Neural crest cell (in vitro differentiated cells): ENCODE measurements at regions not wholly inside any gene's neighbourhood (a gene's known extent, or its start where the extent isn't known, plus 50 kb on each side); places are given as distances from the start of the nearest gene placed in this dataset.
"Not testable (repeated sequence)": the region's sequence is repeated elsewhere in the genome, so short reads cannot be mapped to it uniquely, and the experiment has no call there.

Source experiments
- DNase-seq: peaks from one replicate; pipeline ENCODE4 v3.0.0; 2021; ENCODE audit warnings: low read depth, mixed read lengths, low spot score
- H3K27ac Mint-ChIP-seq: one replicate; pipeline ENCODE4 v1.8.0; 2021; ENCODE audit warnings: mild to moderate bottlenecking, mixed read lengths; ENCODE audit not compliant: unreplicated experiment
- H3K27me3 Mint-ChIP-seq: 2 replicates; pipeline ENCODE4 v1.8.0; 2021; ENCODE audit warnings: low read depth, mild to moderate bottlenecking, mixed read lengths
- H3K36me3 Mint-ChIP-seq: 2 replicates; pipeline ENCODE4 v1.8.0; 2021; ENCODE audit warnings: low read depth, mild to moderate bottlenecking, mixed read lengths
- H3K4me1 Mint-ChIP-seq: 2 replicates; pipeline ENCODE4 v1.8.0; 2021; ENCODE audit warnings: mixed read lengths
- H3K4me3 Mint-ChIP-seq: one replicate; pipeline ENCODE4 v1.8.0; 2021; ENCODE audit warnings: mild to moderate bottlenecking, mixed read lengths
- H3K9me3 Mint-ChIP-seq: 2 replicates; pipeline ENCODE4 v1.8.0; 2021; ENCODE audit warnings: mixed read lengths
- TF ChIP-seq, protein P1 (sequence below): fragments of 200-600 bp; sonication (generic); conservative IDR thresholded peaks from 2 replicates; pipeline ENCODE4 v1.5.0; 2021; ENCODE audit warnings: antibody characterized with exemption, mild to moderate bottlenecking

DNA sequence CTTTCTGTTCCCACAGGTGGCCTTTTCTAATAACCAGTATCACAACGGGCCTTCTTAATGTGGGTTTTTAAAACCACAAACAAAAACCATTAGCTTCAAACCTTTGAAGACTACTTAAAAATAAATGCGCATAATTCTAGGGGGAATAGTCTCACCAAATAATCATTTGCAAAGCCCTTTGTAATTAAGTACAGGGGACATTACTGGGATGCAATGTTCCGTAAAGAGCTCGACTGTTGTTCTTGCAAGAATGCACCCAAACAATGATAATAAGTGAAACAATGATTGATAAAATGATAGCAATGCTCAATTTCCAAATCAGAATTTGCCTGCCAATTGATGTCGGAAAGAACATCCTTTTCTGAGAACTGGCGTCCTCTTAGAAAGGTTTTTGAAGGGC is 589.1 kb upstream of the ADARB2 start:
- H3K4me1 Mint-ChIP-seq, result peaks cover 26% of the 10 kb centered on the region
- H3K36me3 Mint-ChIP-seq, result no peaks in the 10 kb centered on the region
- TF ChIP-seq, protein P1, sequence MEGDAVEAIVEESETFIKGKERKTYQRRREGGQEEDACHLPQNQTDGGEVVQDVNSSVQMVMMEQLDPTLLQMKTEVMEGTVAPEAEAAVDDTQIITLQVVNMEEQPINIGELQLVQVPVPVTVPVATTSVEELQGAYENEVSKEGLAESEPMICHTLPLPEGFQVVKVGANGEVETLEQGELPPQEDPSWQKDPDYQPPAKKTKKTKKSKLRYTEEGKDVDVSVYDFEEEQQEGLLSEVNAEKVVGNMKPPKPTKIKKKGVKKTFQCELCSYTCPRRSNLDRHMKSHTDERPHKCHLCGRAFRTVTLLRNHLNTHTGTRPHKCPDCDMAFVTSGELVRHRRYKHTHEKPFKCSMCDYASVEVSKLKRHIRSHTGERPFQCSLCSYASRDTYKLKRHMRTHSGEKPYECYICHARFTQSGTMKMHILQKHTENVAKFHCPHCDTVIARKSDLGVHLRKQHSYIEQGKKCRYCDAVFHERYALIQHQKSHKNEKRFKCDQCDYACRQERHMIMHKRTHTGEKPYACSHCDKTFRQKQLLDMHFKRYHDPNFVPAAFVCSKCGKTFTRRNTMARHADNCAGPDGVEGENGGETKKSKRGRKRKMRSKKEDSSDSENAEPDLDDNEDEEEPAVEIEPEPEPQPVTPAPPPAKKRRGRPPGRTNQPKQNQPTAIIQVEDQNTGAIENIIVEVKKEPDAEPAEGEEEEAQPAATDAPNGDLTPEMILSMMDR, result no peak
- H3K4me3 Mint-ChIP-seq, result no peak overlapping the region
- peaks cover 2% of the 10 kb centered on the region for H3K9me3 Mint-ChIP-seq
- no peak for DNase-seq
- no peaks in the 10 kb centered on the region for H3K27me3 Mint-ChIP-seq
- no peak overlapping the region for H3K27ac Mint-ChIP-seq

DNA sequence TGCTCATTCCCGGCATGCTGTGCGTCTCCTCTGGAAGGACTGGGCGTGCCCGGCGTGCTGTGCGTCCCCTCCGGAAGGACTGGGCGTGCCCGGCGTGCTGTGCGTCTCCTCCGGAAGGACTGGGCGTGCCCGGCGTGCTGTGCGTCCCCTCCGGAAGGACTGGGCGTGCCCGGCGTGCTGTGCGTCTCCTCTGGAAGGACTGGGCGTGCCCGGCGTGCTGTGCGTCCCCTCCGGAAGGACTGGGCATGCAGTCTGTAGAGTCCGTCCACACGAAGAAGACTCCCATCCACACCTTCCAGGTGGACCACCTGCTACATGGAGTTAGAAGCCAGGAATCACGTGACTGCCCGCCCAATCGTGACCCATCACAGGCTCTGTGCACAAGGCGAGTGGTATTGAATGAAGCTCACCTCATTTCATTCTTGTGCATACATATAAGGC is 577.7 kb upstream of the ADARB2 start:
- not testable (repeated sequence) for DNase-seq, H3K36me3 Mint-ChIP-seq, H3K27me3 Mint-ChIP-seq, H3K9me3 Mint-ChIP-seq, H3K4me3 Mint-ChIP-seq, H3K4me1 Mint-ChIP-seq, H3K27ac Mint-ChIP-seq

DNA sequence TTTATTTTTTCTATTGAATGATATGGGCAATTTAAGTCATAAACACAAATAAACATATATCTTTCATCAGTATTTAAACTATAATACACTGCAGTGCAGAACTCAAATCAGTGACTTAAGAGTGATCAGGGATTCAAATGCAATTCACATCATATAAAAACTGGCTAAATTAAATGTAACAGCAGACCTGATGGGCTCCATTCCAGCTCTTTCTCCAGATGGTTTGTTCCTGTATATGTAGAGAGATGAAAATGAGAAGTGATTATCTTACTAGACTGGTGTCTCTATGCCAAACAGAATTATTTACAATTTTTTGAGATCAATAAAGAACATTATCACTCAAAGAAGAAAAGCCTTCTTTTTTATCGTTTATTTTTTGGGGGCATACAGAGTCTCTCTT is 568.8 kb upstream of the ADARB2 start:
- TF ChIP-seq, protein P1, result no peak
- Mint-ChIP-seq H3K9me3 (peaks cover 7% of the 10 kb centered on the region), H3K27ac (no peak overlapping the region), H3K27me3 (no peaks in the 10 kb centered on the region), H3K4me3 (no peak overlapping the region), H3K4me1 (no peaks in the 10 kb centered on the region), H3K36me3 (peaks cover 5% of the 10 kb centered on the region)
- no peak for DNase-seq

DNA sequence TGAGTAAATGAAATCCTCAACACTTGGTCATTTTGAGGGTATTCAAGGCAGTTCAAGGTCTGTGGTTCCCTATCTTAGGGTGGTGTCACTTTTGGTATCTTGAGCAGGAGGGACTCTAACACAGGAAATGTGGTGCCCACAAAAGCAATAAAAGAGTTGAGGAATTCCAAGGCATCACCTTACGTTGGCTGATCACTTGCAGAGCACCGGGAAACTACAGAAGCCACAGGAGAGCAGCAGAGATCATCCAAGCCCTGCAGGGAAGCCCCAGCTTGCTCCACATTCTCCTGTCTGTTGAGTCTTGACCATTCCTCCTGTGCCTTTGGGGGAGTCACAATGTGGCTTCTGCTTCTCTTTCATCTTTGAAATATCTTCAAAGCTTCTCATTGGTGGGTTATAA is 565.8 kb upstream of the ADARB2 start:
- Mint-ChIP-seq H3K4me1 (peaks cover 10% of the 10 kb centered on the region), H3K27ac (no peak overlapping the region), H3K36me3 (peaks cover 5% of the 10 kb centered on the region), H3K9me3 (peaks cover 10% of the 10 kb centered on the region), H3K27me3 (no peaks in the 10 kb centered on the region), H3K4me3 (no peak overlapping the region)
- TF ChIP-seq, protein P1, result no peak
- no peak for DNase-seq

DNA sequence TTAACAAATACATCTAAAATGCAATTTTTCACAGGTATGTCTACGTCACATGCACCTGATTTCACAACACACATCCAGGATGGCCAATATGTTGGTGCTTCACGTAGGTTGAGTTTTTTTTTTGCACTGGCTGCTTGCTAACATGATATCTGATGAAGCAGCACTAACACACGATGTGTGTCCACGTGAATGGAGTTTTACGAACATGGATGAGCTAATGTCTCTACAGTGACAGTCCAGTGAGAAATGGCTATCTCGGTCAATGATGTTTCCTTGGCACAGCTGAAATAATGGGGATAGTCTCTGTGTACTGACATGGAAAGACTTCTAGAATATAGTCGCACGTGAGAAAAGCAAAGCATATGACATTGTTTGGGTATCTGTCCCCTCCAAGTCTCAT is 563.9 kb upstream of the ADARB2 start:
- no peaks in the 10 kb centered on the region for H3K27me3 Mint-ChIP-seq
- no peak for DNase-seq
- no peak overlapping the region for H3K4me3 Mint-ChIP-seq
- H3K27ac Mint-ChIP-seq, result no peak overlapping the region
- peaks cover 10% of the 10 kb centered on the region for H3K4me1 Mint-ChIP-seq
- TF ChIP-seq, protein P1, result no peak
- H3K36me3 Mint-ChIP-seq, result peaks cover 5% of the 10 kb centered on the region
- peaks cover 10% of the 10 kb centered on the region for H3K9me3 Mint-ChIP-seq

DNA sequence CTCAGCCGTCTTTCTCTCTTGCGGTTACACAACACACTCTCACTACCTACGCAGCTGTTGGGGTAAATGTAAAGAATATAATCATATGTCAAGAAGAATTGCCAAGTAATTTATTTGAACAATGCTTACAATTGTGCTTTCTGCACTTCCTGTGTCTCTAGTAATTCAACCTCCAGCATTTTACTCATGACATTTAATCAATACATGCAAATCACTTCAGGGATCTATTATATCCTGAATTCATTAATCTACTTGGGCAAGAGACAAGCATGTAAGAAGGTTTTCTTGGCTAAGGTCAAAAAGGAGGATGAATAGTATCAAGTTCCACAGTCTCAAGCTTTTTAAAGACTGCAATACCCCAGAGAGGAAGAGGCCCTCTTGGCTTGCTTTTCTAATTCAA is 562.9 kb upstream of the ADARB2 start:
- H3K36me3 Mint-ChIP-seq, result peaks cover 5% of the 10 kb centered on the region

More for the DNA sequence above, 562.9 kb upstream of the ADARB2 start:
- peaks cover 10% of the 10 kb centered on the region for H3K9me3 Mint-ChIP-seq
- no peaks in the 10 kb centered on the region for H3K27me3 Mint-ChIP-seq
- no peak overlapping the region for H3K4me3 Mint-ChIP-seq
- TF ChIP-seq, protein P1, result no peak
- peaks cover 10% of the 10 kb centered on the region for H3K4me1 Mint-ChIP-seq
- H3K27ac Mint-ChIP-seq, result no peak overlapping the region
- DNase-seq, result no peak
